Activated naive CD4-positive, alpha-beta T cell treated with anti-CD3 and anti-CD28 coated beads, Interleukin-2, amount 50 U/mL, for 24 hours (primary cell): ENCODE measurements at regions not wholly inside any gene's neighbourhood (a gene's known extent, or its start where the extent isn't known, plus 50 kb on each side); places are given as distances from the start of the nearest gene placed in this dataset.
"Not testable (repeated sequence)": the region's sequence is repeated elsewhere in the genome, so short reads cannot be mapped to it uniquely, and the experiment has no call there.

Experiments used
- H3K27ac Mint-ChIP-seq: one replicate; pipeline ENCODE4 v1.8.0; 2021; ENCODE audit warnings: mild to moderate bottlenecking, mixed read lengths
- H3K27me3 Mint-ChIP-seq: one replicate; pipeline ENCODE4 v1.8.0; 2021; ENCODE audit warnings: mixed read lengths
- H3K36me3 Mint-ChIP-seq: one replicate; pipeline ENCODE4 v1.8.0; 2021; ENCODE audit warnings: mixed read lengths
- H3K4me1 Mint-ChIP-seq: one replicate; pipeline ENCODE4 v1.8.0; 2021; ENCODE audit warnings: mixed read lengths
- H3K4me3 Mint-ChIP-seq: one replicate; pipeline ENCODE4 v1.8.0; 2021; ENCODE audit warnings: mild to moderate bottlenecking, mixed read lengths
- H3K9me3 Mint-ChIP-seq: one replicate; pipeline ENCODE4 v1.8.0; 2021; ENCODE audit warnings: mixed read lengths

GRCh38 chr18:70554854-70555445 is 266.1 kb downstream of the SOCS6 start:
- Mint-ChIP-seq H3K4me3 (no peak overlapping the region), H3K36me3 (no peaks in the 10 kb centered on the region), H3K27ac (no peak overlapping the region), H3K9me3 (no peaks in the 10 kb centered on the region), H3K4me1 (peaks cover 32% of the 10 kb centered on the region), H3K27me3 (no peaks in the 10 kb centered on the region)

GRCh38 chr18:70553936-70554260 is 265.1 kb downstream of the SOCS6 start:
- Mint-ChIP-seq H3K36me3 (no peaks in the 10 kb centered on the region), H3K4me3 (no peak overlapping the region), H3K4me1 (peaks cover 25% of the 10 kb centered on the region), H3K27ac (no peak overlapping the region), H3K27me3 (no peaks in the 10 kb centered on the region), H3K9me3 (no peaks in the 10 kb centered on the region)

GRCh38 chr18:70553245-70553935 is 264.5 kb downstream of the SOCS6 start:
- Mint-ChIP-seq H3K4me1 (peaks cover 25% of the 10 kb centered on the region), H3K27me3 (no peaks in the 10 kb centered on the region), H3K4me3 (peak overlapping the region; percentile 0), H3K9me3 (no peaks in the 10 kb centered on the region), H3K27ac (no peak overlapping the region), H3K36me3 (peaks cover 1% of the 10 kb centered on the region)

- Mint-ChIP-seq H3K27me3 (no peaks in the 10 kb centered on the region), H3K27ac (no peak overlapping the region), H3K36me3 (no peaks in the 10 kb centered on the region), H3K4me3 (no peak overlapping the region), H3K4me1 (peaks cover 5% of the 10 kb centered on the region), H3K9me3 (no peaks in the 10 kb centered on the region)
These were observed 247.7 kb downstream of the SOCS6 start for GRCh38 chr18:70536370-70537062.

GRCh38 chr18:70535041-70535440 is 246.2 kb downstream of the SOCS6 start:
- Mint-ChIP-seq H3K27ac (no peak overlapping the region), H3K36me3 (no peaks in the 10 kb centered on the region), H3K4me1 (peaks cover 5% of the 10 kb centered on the region), H3K27me3 (no peaks in the 10 kb centered on the region), H3K9me3 (peaks cover 6% of the 10 kb centered on the region), H3K4me3 (no peak overlapping the region)

GRCh38 chr18:70525322-70525721 is 236.5 kb downstream of the SOCS6 start:
- not testable (repeated sequence) for H3K9me3 Mint-ChIP-seq, H3K4me1 Mint-ChIP-seq, H3K36me3 Mint-ChIP-seq, H3K27ac Mint-ChIP-seq, H3K27me3 Mint-ChIP-seq, H3K4me3 Mint-ChIP-seq

- H3K4me3 Mint-ChIP-seq, result no peak overlapping the region
- no peak overlapping the region for H3K27ac Mint-ChIP-seq
- no peaks in the 10 kb centered on the region for H3K27me3 Mint-ChIP-seq
- peaks cover 5% of the 10 kb centered on the region for H3K9me3 Mint-ChIP-seq
- no peaks in the 10 kb centered on the region for H3K4me1 Mint-ChIP-seq
- no peaks in the 10 kb centered on the region for H3K36me3 Mint-ChIP-seq
These were observed 234.9 kb downstream of the SOCS6 start for GRCh38 chr18:70523792-70524182.

GRCh38 chr18:70523035-70523791 is 234.4 kb downstream of the SOCS6 start:
- peaks cover 2% of the 10 kb centered on the region for H3K9me3 Mint-ChIP-seq

GRCh38 chr18:70522183-70522680 is 233.4 kb downstream of the SOCS6 start:
- Mint-ChIP-seq H3K27ac (no peak overlapping the region), H3K4me1 (no peaks in the 10 kb centered on the region), H3K27me3 (no peaks in the 10 kb centered on the region), H3K9me3 (no peaks in the 10 kb centered on the region), H3K4me3 (no peak overlapping the region), H3K36me3 (no peaks in the 10 kb centered on the region)

More at GRCh38 chr18:70523035-70523791, 234.4 kb downstream of the SOCS6 start:
- Mint-ChIP-seq H3K4me3 (no peak overlapping the region), H3K27me3 (no peaks in the 10 kb centered on the region), H3K27ac (no peak overlapping the region), H3K36me3 (no peaks in the 10 kb centered on the region), H3K4me1 (no peaks in the 10 kb centered on the region)

GRCh38 chr18:70520867-70521266 is 232.0 kb downstream of the SOCS6 start:
- Mint-ChIP-seq H3K9me3 (no peaks in the 10 kb centered on the region), H3K27ac (no peak overlapping the region), H3K4me3 (no peak overlapping the region), H3K36me3 (no peaks in the 10 kb centered on the region), H3K4me1 (no peaks in the 10 kb centered on the region), H3K27me3 (no peaks in the 10 kb centered on the region)

- no peak overlapping the region for H3K4me3 Mint-ChIP-seq
- H3K27me3 Mint-ChIP-seq, result no peaks in the 10 kb centered on the region
- H3K9me3 Mint-ChIP-seq, result peaks cover 5% of the 10 kb centered on the region
- H3K36me3 Mint-ChIP-seq, result no peaks in the 10 kb centered on the region
- no peak overlapping the region for H3K27ac Mint-ChIP-seq
- no peaks in the 10 kb centered on the region for H3K4me1 Mint-ChIP-seq
These were observed 224.8 kb downstream of the SOCS6 start for GRCh38 chr18:70513502-70514171.

GRCh38 chr18:70507970-70508369 is 219.1 kb downstream of the SOCS6 start:
- H3K4me1 Mint-ChIP-seq, result no peaks in the 10 kb centered on the region
- H3K27ac Mint-ChIP-seq, result no peak overlapping the region
- H3K27me3 Mint-ChIP-seq, result no peaks in the 10 kb centered on the region
- peaks cover 5% of the 10 kb centered on the region for H3K9me3 Mint-ChIP-seq
- H3K36me3 Mint-ChIP-seq, result no peaks in the 10 kb centered on the region
- H3K4me3 Mint-ChIP-seq, result no peak overlapping the region

GRCh38 chr18:70506511-70506910 is 217.7 kb downstream of the SOCS6 start:
- Mint-ChIP-seq H3K4me3 (no peak overlapping the region), H3K9me3 (no peaks in the 10 kb centered on the region), H3K27ac (no peak overlapping the region), H3K27me3 (no peaks in the 10 kb centered on the region), H3K4me1 (no peaks in the 10 kb centered on the region), H3K36me3 (no peaks in the 10 kb centered on the region)

- Mint-ChIP-seq H3K4me3 (no peak overlapping the region), H3K36me3 (no peaks in the 10 kb centered on the region), H3K9me3 (no peaks in the 10 kb centered on the region), H3K4me1 (no peaks in the 10 kb centered on the region), H3K27me3 (no peaks in the 10 kb centered on the region), H3K27ac (no peak overlapping the region)
These were observed 214.2 kb downstream of the SOCS6 start for GRCh38 chr18:70503060-70503459.

GRCh38 chr18:70501358-70501757 is 212.5 kb downstream of the SOCS6 start:
- H3K27me3 Mint-ChIP-seq, result no peaks in the 10 kb centered on the region
- no peak overlapping the region for H3K4me3 Mint-ChIP-seq
- H3K36me3 Mint-ChIP-seq, result no peaks in the 10 kb centered on the region
- no peaks in the 10 kb centered on the region for H3K9me3 Mint-ChIP-seq
- H3K4me1 Mint-ChIP-seq, result no peaks in the 10 kb centered on the region
- no peak overlapping the region for H3K27ac Mint-ChIP-seq
